Keratinocyte (primary cell): ENCODE measurements at regions not wholly inside any gene's neighbourhood (a gene's known extent, or its start where the extent isn't known, plus 50 kb on each side); places are given as distances from the start of the nearest gene placed in this dataset.

Experiments
- DNase-seq: peaks from one replicate; pipeline ENCODE4 v3.0.0-alpha.2; 2011; ENCODE audit warnings: low read depth, missing footprints, low spot score
- FAIRE-seq: peaks from 2 replicates; lab custom pipeline; 2011; peaks lifted over from hg19 to GRCh38; lab: Jason Lieb, UNC
- H2AFZ ChIP-seq: 2 replicates; pipeline ENCODE4 v1.6.0; 2012; ENCODE audit warnings: low read length, control low read depth, inconsistent platforms; ENCODE audit not compliant: control insufficient read depth
- H3K27ac ChIP-seq: 2 replicates; pipeline ENCODE4 v1.5.1; 2011; ENCODE audit warnings: low read length; ENCODE audit not compliant: control insufficient read depth, insufficient read depth
- H3K27me3 ChIP-seq: 3 replicates; pipeline ENCODE4 v1.6.0; 2011; ENCODE audit warnings: low read length; ENCODE audit not compliant: control insufficient read depth, insufficient read depth; ENCODE audit errors: extremely low read depth
- H3K36me3 ChIP-seq, 2 experiments: 2 replicates in 1 of 2; 3 replicates in 1 of 2; pipeline ENCODE4 v1.5.1; 2011; ENCODE audit warnings: low read length in 2 of 2, mild to moderate bottlenecking in 1 of 2; ENCODE audit not compliant: control insufficient read depth in 2 of 2, insufficient read depth in 2 of 2; ENCODE audit errors: extremely low read depth in 1 of 2
- H3K4me1 ChIP-seq: 3 replicates; pipeline ENCODE4 v1.5.1; 2011; ENCODE audit warnings: low read length; ENCODE audit not compliant: control insufficient read depth, insufficient read depth; ENCODE audit errors: extremely low read depth
- H3K4me2 ChIP-seq: 3 replicates; pipeline ENCODE4 v1.6.0; 2011; ENCODE audit warnings: low read depth, low read length; ENCODE audit not compliant: control insufficient read depth, insufficient read depth; ENCODE audit errors: extremely low read depth
- H3K4me3 ChIP-seq, 3 experiments: fragments of 200-600 bp in 1 of 3; sonication (generic) in 1 of 3; 2 replicates in 2 of 3; 3 replicates in 1 of 3; pipeline ENCODE4 v1.5.1; 2011 to 2016; ENCODE audit warnings: low read length in 3 of 3, mild to moderate bottlenecking in 3 of 3, control low read depth in 2 of 3, inconsistent platforms in 1 of 3, low read depth in 1 of 3, mixed read lengths in 1 of 3, mixed run types in 1 of 3, moderate library complexity in 1 of 3; ENCODE audit not compliant: control insufficient read depth in 2 of 3, insufficient read depth in 2 of 3; ENCODE audit errors: extremely low read depth in 1 of 3
- H3K79me2 ChIP-seq: 2 replicates; pipeline ENCODE4 v1.6.0; 2012; ENCODE audit warnings: low read length; ENCODE audit not compliant: control insufficient read depth, insufficient read depth
- H3K9ac ChIP-seq: 3 replicates; pipeline ENCODE4 v1.6.0; 2011; ENCODE audit warnings: low read length; ENCODE audit not compliant: control insufficient read depth, insufficient read depth; ENCODE audit errors: extremely low read depth
- H3K9me1 ChIP-seq: 3 replicates; pipeline ENCODE4 v1.6.0; 2011; ENCODE audit warnings: low read length; ENCODE audit not compliant: control insufficient read depth, insufficient read depth; ENCODE audit errors: extremely low read depth
- H3K9me3 ChIP-seq: 2 replicates; pipeline ENCODE4 v1.5.1; 2012; ENCODE audit warnings: low read depth, low read length; ENCODE audit not compliant: control insufficient read depth
- H4K20me1 ChIP-seq: 3 replicates; pipeline ENCODE4 v1.6.0; 2011; ENCODE audit warnings: low read length; ENCODE audit not compliant: control insufficient read depth, insufficient read depth; ENCODE audit errors: extremely low read depth
- CTCF ChIP-seq, 3 experiments: IDR thresholded peaks in 1 of 3; conservative IDR thresholded peaks in 1 of 3; optimal IDR thresholded peaks in 1 of 3; 2 replicates in 2 of 3; 3 replicates in 1 of 3; pipeline versions ENCODE3 to v1.5.1; 2011; ENCODE audit warnings: low read length in 3 of 3, mild to moderate bottlenecking in 3 of 3, moderate library complexity in 2 of 3, control low read depth in 1 of 3, inconsistent platforms in 1 of 3; ENCODE audit not compliant: insufficient read depth in 2 of 3; ENCODE audit errors: extremely low read depth in 1 of 3
- EZH2 ChIP-seq: IDR thresholded peaks from one replicate; pipeline ENCODE4 v1.6.1; 2012; ENCODE audit warnings: inconsistent platforms, mild to moderate bottlenecking, low read length, moderate library complexity
- dilution Hi-C: fragments of 300-500 bp; cut with MboI; formaldehyde crosslinking; loops from one replicate; pipeline ENCODE4 v1.7.0; 2020; ENCODE audit warnings: low sequenced_read_pairs; ENCODE audit not compliant: extremely low pct_ligation_motif_present

GRCh38 chr13:107211073-107211472 is 643.1 kb upstream of the ARGLU1 start:
- H3K9ac ChIP-seq, result no peak overlapping the region
- H3K9me3 ChIP-seq, result no peaks in the 10 kb centered on the region
- no peaks in the 10 kb centered on the region for H4K20me1 ChIP-seq
- no peaks in the 10 kb centered on the region for H3K27me3 ChIP-seq
- H3K4me2 ChIP-seq, result no peak overlapping the region
- H3K79me2 ChIP-seq, result no peaks in the 10 kb centered on the region
- no peak for TF ChIP-seq EZH2
- peak; percentile 83 to 84 (median 83) for TF ChIP-seq CTCF (optimal IDR thresholded peaks at IDR 0.05 in 1 of 3, IDR thresholded peaks at IDR 0.05 in 1 of 3, conservative IDR thresholded peaks at IDR 0.05 in 1 of 3; ENCODE audit: extremely low read depth in 1 of 3, insufficient read depth in 2 of 3, low read length in 3 of 3)
- H3K9me1 ChIP-seq, result no peaks in the 10 kb centered on the region
- H3K27ac ChIP-seq, result no peak overlapping the region
- H3K4me3 ChIP-seq, result no peak overlapping the region
- dilution Hi-C loops, result no loop called here
- no peak for FAIRE-seq
- H3K4me1 ChIP-seq, result no peaks in the 10 kb centered on the region
- no peak overlapping the region for H2AFZ ChIP-seq
- DNase-seq, result peak; percentile 30
- H3K36me3 ChIP-seq, result no peaks in the 10 kb centered on the region

GRCh38 chr13:107210723-107211030 is 642.7 kb upstream of the ARGLU1 start:
- no peak overlapping the region for H2AFZ ChIP-seq
- no peaks in the 10 kb centered on the region for H3K36me3 ChIP-seq
- no peaks in the 10 kb centered on the region for H3K9me3 ChIP-seq
- H3K79me2 ChIP-seq, result no peaks in the 10 kb centered on the region
- H3K9me1 ChIP-seq, result no peaks in the 10 kb centered on the region
- no peaks in the 10 kb centered on the region for H3K4me1 ChIP-seq
- H3K9ac ChIP-seq, result no peak overlapping the region
- TF ChIP-seq CTCF (optimal IDR thresholded peaks at IDR 0.05 in 1 of 3, IDR thresholded peaks at IDR 0.05 in 1 of 3, conservative IDR thresholded peaks at IDR 0.05 in 1 of 3; ENCODE audit: extremely low read depth in 1 of 3, insufficient read depth in 2 of 3, low read length in 3 of 3), result no peak
- TF ChIP-seq EZH2, result no peak
- H3K4me3 ChIP-seq, result no peak overlapping the region
- dilution Hi-C loops, result no loop called here
- FAIRE-seq, result no peak
- DNase-seq, result no peak
- no peaks in the 10 kb centered on the region for H4K20me1 ChIP-seq
- no peaks in the 10 kb centered on the region for H3K27me3 ChIP-seq
- H3K4me2 ChIP-seq, result no peak overlapping the region
- H3K27ac ChIP-seq, result no peak overlapping the region
